COLO829 (cell line): ENCODE measurements at regions not wholly inside any gene's neighbourhood (a gene's known extent, or its start where the extent isn't known, plus 50 kb on each side); places are given as distances from the start of the nearest gene placed in this dataset.
"Not testable (repeated sequence)": the region's sequence is repeated elsewhere in the genome, so short reads cannot be mapped to it uniquely, and the experiment has no call there.

Experiments
- DNase-seq: peaks from one replicate; pipeline ENCODE4 v3.0.0; 2012; ENCODE audit warnings: low spot score

DNA sequence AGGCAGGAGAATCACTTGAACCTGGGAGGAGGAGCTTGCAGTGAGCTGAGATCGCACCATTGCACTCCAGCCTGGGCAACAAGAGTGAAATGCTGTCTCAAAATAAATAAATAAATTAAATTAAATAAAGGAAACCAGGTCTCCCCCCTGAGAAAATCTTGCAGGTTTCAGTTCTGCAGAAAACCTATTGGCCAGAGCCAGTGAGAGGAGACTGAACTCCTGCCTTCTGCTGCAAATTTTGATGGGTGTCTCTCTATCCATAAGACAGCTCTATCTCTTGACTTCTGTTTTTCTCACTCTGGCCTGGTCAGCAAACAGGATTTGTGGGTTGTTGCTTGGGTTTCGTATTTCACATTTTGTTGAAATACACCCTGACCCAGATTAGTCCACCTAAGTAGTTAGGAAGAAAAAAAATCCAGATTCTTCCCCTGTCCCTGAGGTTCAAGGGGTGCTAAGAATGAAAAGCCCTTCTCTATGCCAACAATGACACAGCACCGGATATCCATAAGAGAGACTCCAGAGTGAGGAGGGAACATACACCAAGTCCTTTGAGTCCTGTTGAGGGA is 86.7 kb upstream of the MAP4K4 start:
- DNase-seq = no peak

DNA sequence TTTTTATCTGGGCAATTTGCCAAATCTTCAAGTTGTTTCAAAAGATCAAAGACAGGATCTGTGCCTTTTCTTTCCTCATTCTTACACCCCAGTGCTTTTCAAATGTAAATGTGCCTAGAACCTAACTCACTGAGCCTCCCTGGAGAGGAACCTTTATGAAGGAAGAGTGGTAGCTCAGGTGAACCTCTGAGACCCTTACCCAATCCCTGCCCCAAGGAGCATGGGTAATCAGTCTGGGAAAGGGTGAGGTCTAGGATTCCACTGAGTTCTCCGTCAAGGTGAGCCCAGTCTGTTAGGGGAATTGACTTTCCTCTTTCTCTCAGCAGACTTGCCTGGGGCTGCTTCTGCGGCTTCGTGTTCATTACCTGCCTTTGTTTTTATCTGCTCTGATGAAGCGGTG is 88.1 kb upstream of the MAP4K4 start:
- no peak for DNase-seq

DNA sequence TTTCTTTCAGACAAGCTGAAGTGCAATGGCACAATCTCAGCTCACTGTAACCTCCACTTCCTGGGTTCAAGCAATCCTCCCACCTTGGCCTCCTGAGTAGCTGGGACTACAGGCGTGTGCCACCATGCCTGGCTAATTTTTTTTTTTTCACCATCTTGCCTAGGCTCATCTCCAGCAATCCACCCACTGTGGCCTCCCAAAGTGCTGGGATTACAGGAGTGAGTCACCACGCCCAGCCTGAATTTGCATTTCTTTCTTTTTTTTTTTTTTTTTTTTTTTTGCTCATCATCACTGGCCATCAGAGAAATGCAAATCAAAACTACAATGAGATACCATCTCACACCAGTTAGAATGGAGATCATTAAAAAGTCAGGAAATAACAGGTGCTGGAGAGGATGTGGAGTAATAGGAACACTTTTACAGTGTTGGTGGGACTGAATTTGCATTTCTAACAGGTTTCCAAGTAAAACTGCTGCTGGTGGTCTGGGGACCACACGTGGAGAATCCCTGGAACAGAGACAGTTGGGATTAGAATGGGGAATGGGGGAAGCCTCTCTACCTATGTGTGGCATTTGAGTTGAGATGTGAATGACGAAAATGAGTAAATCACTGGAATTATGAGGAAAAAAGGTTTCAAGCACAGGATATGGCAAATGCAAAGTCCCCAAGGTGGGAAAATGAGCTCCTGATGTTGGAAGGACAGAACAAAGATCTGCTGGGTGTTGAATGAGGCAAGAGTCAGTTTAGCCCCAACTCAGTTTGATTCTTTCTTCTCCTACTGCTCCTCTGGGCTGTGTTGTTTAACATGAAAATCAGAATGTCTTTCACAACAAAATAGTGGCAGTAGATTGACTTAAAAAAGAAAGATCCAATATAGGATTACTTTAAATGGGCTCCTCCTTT is 88.8 kb upstream of the MAP4K4 start:
- no peak for DNase-seq

DNA sequence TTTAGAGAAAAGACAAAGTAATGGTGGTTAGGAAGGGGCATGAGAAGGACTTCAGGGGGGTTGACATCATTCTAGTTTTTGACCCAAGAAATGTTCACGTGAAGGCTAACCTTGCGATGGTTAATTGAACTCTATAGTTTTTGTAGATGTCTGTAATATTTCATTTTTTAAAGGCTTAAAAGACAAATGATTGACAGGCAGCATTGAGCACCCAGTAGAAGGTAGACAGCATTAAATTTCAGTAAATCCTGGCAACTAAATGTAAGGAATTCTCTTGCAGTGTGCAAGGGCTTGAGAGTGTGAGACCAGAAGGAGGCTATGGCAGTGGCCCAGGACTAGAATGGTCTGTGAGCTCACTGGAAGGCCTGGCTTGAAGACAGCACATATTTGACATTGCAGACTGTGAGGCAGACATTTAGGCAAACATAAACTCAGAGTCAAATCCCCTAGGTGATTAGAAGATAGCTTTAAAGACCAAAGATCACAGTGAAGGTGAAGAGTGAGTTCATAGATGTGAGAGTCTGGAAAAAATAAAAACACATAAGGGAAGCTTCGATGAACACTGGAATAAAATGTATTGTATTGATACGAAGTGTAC is 100.1 kb upstream of the MAP4K4 start:
- DNase-seq = no peak

DNA sequence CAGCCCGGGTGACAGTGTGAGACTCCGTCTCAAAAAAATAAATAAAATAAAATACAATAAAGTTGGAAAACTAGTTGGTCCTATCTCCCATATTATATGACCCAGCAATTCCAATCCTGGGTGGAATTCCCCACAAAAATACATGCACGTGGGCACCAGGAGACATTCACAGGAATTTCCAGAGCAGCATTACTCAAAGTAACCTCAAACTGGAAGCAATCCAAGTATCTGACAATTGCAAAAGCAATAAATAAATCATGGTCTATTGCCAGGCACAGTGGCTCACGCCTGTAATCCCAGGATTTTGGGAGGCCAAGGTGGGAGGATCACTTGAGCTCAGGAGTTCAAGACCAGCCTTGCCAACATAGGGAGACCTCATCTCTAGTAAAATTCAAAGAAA is 101.2 kb upstream of the MAP4K4 start:
- DNase-seq = no peak

DNA sequence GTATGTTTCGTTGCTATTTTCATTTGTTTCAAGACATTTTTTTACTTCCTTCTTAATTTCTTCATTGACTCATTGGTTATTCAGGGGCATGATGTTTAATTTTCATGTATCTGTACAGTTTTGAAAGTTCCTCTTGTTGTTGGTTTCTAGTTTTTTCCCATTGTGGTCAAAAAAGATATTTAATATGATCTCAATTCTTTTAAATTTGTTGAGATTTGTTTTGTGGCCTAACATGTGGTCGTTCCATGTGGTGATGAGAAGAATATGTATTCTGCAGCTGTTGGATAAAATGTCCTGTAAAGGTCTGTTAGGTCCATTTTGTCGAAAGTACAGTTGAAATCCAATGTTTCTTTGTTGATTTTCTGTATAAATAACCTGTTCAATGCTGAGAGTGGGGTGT is 110.3 kb upstream of the MAP4K4 start:
- DNase-seq = no peak

DNA sequence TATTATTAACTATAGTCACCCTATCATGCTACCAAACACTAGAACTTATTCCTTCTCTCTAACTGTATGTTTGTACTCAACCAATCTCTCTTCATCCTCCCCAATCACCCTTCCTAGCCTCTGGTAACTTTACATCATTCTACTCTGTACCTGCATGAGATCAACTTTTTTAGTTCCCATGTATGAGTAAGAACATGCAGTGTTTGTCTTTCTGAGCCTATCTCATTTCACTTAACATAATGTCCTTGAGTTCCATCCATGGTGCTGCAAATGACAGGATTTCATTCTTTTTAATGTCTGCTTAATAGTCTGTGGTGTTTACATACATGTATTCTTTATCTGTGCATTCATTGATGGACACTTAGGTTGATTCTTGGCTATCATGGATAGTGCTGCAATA is 108.9 kb upstream of the RFX8 start:
- DNase-seq = no peak

DNA sequence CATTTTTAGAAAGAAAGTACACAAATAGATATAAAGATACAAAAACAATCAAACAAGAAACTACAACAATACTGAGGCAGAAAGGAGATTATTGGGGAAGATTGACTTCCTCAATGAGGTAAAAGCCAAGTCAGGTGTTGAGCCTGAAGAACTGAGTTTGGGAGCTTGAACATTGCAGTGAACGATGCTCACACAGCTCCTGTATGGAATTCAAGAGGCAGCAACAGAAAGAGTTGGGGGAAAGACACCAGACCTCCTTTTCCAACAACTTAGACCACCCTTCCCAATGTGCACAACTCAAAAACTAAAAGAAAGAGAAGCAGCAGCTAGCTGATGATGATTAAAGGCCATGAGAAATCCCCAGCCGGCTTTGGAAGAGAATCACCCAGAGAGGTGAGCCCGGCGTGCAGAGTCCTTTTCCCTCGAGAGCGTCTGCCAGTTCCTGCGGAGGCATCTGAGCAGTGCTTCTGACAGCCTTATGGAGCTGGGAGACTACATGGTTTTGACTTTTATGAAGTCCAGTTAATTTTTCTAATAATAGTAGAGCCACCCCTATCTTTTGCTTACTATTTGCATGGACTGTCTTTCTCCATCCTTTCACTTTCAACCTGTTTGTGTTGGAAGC is 106.9 kb upstream of the RFX8 start:
- DNase-seq = no peak

DNA sequence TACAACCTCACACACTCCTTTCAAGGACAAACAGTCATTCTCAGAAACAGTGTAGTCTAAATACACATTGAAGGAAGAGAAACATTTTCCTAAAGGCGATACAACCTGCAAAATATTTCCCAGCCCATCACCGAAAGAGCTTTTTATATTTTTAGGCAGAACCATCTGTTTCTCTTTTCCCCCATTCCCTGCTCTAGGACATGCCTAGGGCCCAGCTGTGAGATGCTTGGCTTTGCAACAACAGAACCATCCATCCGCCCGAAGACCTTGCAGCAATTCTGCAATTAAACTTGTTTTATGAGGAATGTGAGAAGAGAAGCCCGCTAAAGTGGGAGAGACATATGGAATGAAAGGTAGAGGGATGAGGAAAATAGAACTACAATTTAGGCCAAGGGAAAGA is 105.6 kb upstream of the RFX8 start:
- no peak for DNase-seq

DNA sequence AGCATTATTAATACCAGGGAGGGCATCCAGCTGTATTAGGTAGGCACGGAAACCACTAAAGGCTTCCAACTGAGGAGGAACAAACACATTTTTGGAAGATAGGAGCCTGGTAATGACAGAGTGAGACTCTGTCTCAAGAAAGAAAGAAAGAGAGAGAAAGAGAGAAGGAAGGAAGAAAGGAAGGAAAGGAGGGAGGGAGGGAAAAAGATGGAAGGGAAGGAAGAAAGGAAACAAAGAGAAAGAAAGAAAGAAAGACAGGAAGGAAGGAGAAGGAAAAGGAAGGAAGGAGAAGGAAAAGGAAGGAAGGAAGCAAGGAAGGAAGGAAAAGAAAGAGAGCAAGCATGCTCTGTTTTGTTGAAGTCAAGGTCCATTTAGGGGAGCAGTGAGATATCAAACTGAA is 103.8 kb upstream of the RFX8 start:
- no peak for DNase-seq

DNA sequence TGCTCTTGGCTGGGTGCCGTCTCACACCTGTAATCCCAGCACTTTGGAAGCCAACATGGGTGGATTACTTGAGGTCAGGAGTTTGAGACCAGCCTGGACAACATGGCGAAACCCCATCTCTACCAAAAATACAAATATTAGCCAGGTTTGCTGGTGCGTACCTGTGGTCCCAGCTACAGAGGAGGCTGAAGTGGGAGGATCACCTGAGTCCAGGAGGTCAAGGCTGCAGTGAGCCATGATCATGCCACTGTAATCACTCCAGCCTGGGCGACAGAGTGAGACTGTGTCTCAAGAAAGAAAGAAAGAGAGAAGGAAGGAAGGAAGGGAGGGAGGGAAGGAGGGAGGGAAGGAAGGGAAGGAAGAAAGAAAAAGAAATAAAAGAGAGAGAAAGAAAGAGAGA is 103.2 kb upstream of the RFX8 start:
- DNase-seq = not testable (repeated sequence)

DNA sequence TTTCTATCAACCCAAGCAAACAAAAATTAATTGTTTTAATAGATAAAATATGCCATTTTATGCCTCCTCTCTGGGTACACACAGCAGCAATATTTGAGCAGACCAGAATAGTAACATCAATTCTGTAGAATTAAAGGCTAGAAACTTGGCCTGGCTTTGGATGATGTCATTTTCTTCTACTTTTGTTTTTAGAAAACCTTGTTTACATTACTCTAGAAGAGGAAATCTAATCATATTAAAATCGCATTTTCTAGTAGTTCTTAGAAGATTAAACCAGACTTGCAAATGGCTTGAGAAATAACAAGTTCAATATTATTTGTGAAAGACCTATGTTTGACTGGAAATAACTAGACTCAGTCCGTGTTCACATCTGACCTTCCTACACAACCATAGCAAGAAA is 102.3 kb upstream of the RFX8 start:
- no peak for DNase-seq

DNA sequence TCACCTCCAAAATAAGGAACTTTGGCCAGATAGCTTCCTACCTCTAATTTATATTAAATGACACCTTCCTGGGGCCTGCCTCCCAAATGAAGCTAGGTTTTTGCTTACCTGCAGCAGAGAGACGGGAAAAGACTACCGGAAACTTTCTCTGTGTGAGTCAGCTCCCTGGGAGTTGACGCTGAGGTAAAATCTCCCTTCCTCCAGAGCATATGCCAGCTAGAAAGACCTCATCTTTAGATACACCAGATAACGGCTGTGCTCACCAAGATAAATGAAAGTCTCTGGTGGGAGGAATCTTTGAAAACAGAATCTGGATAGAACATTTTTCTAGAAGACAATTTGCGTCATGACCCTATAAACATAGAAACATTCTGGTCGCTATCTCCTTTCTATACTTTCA is 99.7 kb upstream of the RFX8 start:
- DNase-seq = no peak

DNA sequence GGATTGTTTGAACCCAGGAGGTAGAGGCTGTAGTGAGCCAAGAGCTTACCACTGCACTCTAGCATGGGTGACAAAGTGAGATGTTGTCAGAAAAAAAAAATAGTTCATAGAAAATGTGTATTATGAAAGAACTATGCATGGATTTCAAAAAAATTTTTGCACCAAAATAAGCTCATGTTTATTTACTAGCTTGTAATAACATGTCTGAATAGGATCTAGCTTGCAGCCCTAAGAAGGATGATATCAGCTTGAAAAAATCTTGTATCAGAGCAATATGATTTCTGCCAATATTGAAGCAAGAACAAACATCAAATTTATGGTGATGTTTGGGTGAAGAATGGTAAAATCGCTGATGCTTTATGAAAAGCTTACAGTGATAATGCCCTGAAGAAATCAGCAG is 97.0 kb upstream of the RFX8 start:
- no peak for DNase-seq

DNA sequence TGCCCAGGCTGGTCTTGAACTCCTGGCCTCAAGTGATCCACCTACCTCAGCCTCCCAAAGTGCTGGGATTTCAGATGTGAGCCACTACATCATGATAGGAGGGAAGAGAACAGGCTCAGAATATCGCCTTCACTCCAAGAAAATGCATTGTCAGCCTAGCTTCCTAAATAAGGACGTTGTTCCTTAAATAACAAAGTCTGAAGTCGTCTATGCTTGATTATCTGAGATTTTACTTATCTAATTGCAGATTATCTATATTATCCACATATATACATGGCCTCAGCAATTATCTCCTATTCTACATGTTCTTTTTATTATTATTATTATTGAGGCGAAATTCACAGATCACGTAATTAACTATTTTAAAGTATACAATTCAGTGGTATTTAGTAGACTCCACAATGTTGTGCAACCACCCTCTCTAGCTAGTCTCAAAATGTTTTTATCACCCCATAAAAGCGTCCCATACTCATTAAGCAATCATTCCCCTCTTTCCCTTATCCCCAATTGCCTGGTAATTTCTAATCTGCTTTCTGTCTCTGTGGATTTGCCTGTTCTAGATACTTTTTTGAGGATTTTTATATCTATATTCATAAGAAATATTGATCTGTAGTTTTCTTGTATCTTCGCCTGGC is 95.1 kb upstream of the RFX8 start:
- no peak for DNase-seq

DNA sequence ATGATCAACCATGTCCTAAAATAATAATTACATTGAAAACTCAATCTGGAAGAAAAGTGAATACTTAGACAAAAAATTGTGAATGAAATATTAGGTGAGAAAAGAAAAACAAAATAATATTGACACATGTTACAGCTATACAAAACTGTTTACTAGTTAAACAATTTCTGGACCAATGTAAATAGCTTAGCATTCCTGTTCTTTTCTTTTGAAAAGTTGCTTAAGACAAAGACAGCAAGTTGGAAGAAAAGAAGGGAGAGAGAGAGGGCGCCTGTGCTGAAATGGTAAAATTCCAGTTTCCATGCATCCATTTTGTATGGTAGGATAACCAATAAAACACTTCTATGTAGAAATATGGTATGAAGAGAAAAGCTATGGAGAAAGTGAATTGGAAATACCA is 94.1 kb upstream of the RFX8 start:
- no peak for DNase-seq

DNA sequence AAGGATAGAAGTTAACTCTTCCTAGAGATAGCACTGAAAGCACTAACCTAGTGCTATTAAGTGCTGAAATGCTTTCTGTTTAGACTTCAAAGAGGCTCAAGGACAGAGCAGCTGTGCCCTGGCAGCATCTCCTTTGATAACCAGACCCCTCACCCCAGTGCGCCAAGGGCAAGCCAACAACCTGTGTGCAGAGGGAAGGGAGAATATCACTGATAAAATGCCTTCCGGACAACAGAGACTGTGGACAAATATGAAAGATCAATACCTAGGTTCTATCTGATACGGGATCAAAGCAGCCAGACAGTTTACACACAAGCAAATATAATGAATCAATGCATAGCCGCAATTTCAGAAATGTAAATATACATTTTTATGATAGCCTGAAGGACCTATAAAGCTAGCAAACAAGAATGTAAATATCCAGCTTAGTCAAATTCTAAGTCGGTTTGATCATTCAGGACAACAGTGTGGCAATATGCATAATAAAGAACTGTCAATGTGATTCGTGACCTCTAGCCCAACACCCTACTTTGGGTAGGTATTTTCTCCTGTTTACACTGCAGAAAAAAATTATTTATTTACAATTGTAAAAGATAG is 91.8 kb upstream of the RFX8 start:
- DNase-seq = no peak

DNA sequence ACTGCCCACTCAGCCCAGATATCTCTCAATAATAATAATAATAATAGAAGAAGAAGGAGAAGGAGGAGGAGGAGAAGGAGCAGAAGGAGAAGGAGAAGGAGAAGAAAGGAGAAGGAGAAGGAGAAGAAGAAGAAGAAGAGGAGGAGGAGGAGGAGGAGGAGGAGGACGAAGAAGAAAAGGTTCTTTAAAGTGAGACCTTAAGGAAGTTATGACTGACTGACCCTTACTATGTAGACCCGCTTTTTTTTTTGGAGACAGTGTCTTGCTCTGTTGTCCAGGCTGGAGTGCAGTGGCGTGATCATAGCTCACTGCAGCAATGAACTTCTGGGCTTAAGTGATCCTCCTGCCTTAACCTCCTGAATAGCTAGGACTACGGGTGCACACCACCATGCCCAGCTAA is 88.9 kb upstream of the RFX8 start:
- DNase-seq = no peak

DNA sequence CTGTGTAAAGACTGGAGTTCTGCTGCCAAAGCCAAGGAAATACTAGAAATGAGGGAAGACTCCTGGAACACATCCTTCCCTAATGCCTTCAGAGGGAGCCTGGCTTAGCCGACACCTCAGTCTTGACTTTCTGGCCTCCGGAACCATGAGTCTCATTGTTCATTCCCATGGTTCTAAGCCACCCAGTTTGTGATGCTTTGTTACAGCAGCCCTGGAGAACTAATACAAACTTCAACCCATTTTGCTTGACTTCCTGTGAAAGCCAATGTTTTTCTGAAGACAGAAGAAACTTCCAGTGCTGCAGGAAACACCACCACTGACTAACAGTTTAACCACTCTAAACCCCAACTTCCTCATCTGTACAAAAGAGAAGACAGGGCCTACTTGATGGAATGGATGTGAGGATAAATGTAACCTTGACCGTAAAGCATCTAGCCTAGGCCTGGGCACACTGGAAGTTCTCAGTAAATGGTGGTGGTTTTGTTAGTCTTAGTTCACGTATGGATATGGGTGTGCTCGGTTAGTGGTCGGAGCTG is 85.9 kb upstream of the RFX8 start:
- no peak for DNase-seq

DNA sequence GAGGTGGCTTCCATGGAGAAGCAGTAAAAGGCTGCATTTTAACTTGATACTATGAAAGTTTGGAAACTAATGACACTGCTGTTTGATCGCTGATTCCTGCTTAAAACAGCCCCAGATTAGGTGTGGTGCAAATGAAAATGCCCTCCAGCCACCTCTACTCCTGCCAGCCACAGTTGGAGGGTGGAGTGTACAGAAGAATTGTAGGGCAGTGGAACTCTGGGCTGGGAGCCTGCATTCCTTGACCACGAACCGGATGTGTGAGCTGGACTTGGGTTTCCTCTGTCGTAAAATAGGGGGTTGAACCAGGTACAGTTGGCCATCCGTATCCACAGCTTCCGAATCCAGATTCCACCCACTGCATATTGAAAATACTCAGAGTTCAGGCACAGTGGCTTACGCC is 84.6 kb upstream of the RFX8 start:
- DNase-seq = no peak

DNA sequence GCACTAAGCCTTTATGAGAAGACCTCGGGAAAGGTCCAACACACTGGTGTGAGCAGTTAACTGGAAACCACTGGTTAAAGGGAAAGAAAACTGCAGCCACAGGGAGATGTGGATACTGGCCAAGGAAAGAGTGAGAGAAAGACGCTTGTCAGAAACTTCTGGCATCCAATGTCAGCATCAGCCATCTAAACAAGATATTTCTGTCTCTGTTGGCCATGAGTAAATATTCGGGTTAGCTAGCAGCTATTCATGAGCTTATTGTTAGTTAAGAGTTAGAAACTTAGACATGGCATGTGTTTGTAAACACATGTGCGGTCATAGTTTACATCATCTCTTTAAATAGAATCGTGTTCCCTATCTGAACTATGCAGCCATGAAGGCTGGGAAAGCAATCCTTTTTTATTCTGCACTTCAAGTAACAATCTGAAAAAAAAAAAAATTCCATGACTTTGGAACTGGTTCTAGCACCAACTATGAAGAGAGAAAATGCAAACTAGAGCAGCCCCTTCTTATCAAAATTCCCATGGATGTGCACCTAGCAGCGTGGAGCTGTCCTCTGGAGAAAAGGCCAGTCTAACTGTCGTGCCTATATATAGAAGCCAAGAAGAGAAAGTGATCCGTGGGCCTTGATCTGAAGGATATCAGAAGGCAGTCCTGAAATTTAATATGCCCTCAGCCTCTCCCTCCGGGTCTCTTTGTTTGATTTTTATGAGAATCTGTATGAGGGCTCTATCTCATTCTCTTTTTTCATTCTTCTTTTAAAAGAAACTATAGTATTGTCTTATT is 84.0 kb upstream of the RFX8 start:
- no peak for DNase-seq
